ENCODE measurements at regions not wholly inside any gene's neighbourhood (a gene's known extent, or its start where the extent isn't known, plus 50 kb on each side); places are given as distances from the start of the nearest gene placed in this dataset.

- ChIA-PET CTCF (interaction anchor here (3.3 kb wide), 1 partner anchor 13 kb away, joined by 34 read pairs; no protein-coding TSS in a partner anchor), POLR2A (no interaction called here)
- DNase-seq (ENCODE audit: low read depth, low spot score), result no peak
- H3K4me3 ChIP-seq (ENCODE audit: low read depth, low read length), result no peak overlapping the region
- H3K27ac ChIP-seq (ENCODE audit: low read depth, low read length), result no peak overlapping the region
- no peaks in the 10 kb centered on the region for H3K27me3 ChIP-seq (ENCODE audit: control insufficient read depth, insufficient read depth, low read length)
- TF ChIP-seq, protein P1, sequence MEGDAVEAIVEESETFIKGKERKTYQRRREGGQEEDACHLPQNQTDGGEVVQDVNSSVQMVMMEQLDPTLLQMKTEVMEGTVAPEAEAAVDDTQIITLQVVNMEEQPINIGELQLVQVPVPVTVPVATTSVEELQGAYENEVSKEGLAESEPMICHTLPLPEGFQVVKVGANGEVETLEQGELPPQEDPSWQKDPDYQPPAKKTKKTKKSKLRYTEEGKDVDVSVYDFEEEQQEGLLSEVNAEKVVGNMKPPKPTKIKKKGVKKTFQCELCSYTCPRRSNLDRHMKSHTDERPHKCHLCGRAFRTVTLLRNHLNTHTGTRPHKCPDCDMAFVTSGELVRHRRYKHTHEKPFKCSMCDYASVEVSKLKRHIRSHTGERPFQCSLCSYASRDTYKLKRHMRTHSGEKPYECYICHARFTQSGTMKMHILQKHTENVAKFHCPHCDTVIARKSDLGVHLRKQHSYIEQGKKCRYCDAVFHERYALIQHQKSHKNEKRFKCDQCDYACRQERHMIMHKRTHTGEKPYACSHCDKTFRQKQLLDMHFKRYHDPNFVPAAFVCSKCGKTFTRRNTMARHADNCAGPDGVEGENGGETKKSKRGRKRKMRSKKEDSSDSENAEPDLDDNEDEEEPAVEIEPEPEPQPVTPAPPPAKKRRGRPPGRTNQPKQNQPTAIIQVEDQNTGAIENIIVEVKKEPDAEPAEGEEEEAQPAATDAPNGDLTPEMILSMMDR (IDR thresholded peaks at IDR 0.05; ENCODE audit: low read depth, low read length), result no peak
- H3K9me3 ChIP-seq (ENCODE audit: control insufficient read depth, insufficient read depth, low read length), result no peaks in the 10 kb centered on the region
These were observed 93.2 kb downstream of the PTCSC3 start for GRCh38 chr14:36083317-36083716.

DNA sequence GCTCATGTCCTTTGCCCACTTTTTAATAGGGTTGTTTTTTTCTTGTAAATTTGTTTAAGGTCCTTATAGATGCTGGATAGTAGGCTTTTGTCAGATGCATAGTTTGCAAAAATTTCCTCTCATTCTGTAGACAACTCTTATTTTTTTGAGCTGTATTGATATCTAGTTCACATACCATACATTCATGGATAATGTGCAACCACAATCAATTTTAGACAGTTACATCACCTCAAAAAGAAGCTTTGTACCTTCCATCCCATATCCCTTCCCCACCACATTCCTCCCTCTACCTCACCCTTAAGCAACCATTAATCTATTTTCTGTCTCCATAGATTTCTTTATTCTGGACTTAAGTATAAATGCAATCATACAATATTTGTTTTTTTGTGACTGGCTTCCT, 98.4 kb downstream of the PTCSC3 start:
- Histone ChIP-seq H3K27me3 (ENCODE audit: control insufficient read depth, insufficient read depth, low read length) (peaks cover 5% of the 10 kb centered on the region), H3K27ac (ENCODE audit: low read depth, low read length) (no peak overlapping the region), H3K4me3 (ENCODE audit: low read depth, low read length) (no peak overlapping the region), H3K9me3 (ENCODE audit: control insufficient read depth, insufficient read depth, low read length) (no peaks in the 10 kb centered on the region)
- ChIA-PET POLR2A (no interaction called here), CTCF (interaction anchor here (1.8 kb wide), 1 partner anchor 9 kb away, joined by 7 read pairs; no protein-coding TSS in a partner anchor)
- TF ChIP-seq, protein P1 (IDR thresholded peaks at IDR 0.05; ENCODE audit: low read depth, low read length), result no peak
- no peak for DNase-seq (ENCODE audit: low read depth, low spot score)

DNA sequence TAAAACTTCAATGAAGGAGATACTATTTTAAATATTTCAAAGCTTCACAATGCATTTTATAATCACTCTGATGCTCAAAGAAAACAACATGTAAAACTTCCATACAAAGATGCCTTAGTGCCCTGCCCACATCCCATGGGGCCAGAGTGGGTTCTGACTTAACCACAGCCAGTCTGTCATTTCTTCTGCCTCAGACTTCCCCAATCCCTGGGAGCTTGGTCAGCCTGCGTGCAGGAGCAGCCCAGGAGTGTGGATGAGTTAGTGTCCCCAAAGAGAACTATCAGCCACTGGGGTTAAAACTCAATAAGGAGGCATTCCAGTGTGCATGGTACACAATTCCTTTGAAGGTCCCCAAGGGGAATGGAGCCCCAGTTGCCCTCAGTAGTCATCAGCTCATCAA, 100.3 kb downstream of the PTCSC3 start:
- TF ChIP-seq, protein P1 (IDR thresholded peaks at IDR 0.05; ENCODE audit: low read depth, low read length), result no peak
- DNase-seq (ENCODE audit: low read depth, low spot score), result no peak
- Histone ChIP-seq H3K27ac (ENCODE audit: low read depth, low read length) (no peak overlapping the region), H3K27me3 (ENCODE audit: control insufficient read depth, insufficient read depth, low read length) (peaks cover 5% of the 10 kb centered on the region), H3K4me3 (ENCODE audit: low read depth, low read length) (no peak overlapping the region), H3K9me3 (ENCODE audit: control insufficient read depth, insufficient read depth, low read length) (no peaks in the 10 kb centered on the region)
- CTCF ChIA-PET, result interaction anchor here (0.6 to 1.4 kb wide), 2 partner anchors 244 to 297 kb away, joined by 3 to 4 read pairs; no protein-coding TSS in a partner anchor
- POLR2A ChIA-PET, result no interaction called here

GRCh38 chr14:36075203-36075602, 101.3 kb downstream of the PTCSC3 start:
- CTCF ChIA-PET, result interaction anchor here (0.7 kb wide), 1 partner anchor 1075 kb away, joined by 3 read pairs; no protein-coding TSS in a partner anchor
- no peak for DNase-seq (ENCODE audit: low read depth, low spot score)
- TF ChIP-seq, protein P1 (IDR thresholded peaks at IDR 0.05; ENCODE audit: low read depth, low read length), result no peak
- Histone ChIP-seq H3K9me3 (ENCODE audit: control insufficient read depth, insufficient read depth, low read length) (no peaks in the 10 kb centered on the region), H3K4me3 (ENCODE audit: low read depth, low read length) (no peak overlapping the region), H3K27me3 (ENCODE audit: control insufficient read depth, insufficient read depth, low read length) (peaks cover 5% of the 10 kb centered on the region), H3K27ac (ENCODE audit: low read depth, low read length) (no peak overlapping the region)
- POLR2A ChIA-PET, result no interaction called here

DNA sequence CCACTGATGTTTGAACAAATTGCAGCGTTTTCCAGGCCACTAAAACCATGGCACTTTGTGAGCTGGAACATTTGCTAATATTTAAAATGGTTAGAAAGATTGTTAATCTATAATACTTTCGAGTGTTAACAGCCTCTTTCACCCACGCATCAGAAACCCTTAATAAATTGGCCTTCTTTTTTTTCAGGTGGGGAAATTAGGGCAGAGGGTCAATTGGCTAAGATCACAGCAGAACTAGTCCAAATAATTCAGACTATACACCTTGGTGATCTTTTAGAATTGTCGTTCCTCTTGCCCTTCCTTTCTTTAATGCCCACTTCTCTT, 105.8 kb downstream of the PTCSC3 start:
- no peak for DNase-seq (ENCODE audit: low read depth, low spot score)
- CTCF ChIA-PET, result interaction anchor here (0.6 to 5.0 kb wide), 45 partner anchors 8 to 1080 kb away, joined by 3 to 93 read pairs (median 4); partner anchors contain the start of gene MBIP
- no peaks in the 10 kb centered on the region for H3K27me3 ChIP-seq (ENCODE audit: control insufficient read depth, insufficient read depth, low read length)
- POLR2A ChIA-PET, result no interaction called here
- no peak overlapping the region for H3K27ac ChIP-seq (ENCODE audit: low read depth, low read length)
- TF ChIP-seq, protein P1 (IDR thresholded peaks at IDR 0.05; ENCODE audit: low read depth, low read length), result no peak
- H3K9me3 ChIP-seq (ENCODE audit: control insufficient read depth, insufficient read depth, low read length), result no peaks in the 10 kb centered on the region
- no peak overlapping the region for H3K4me3 ChIP-seq (ENCODE audit: low read depth, low read length)

Data from AG04450 (cell line).